Memory B cell (primary cell): ENCODE measurements at regions not wholly inside any gene's neighbourhood (a gene's known extent, or its start where the extent isn't known, plus 50 kb on each side); places are given as distances from the start of the nearest gene placed in this dataset.
"Not testable (repeated sequence)": the region's sequence is repeated elsewhere in the genome, so short reads cannot be mapped to it uniquely, and the experiment has no call there.

Source experiments
- ATAC-seq: fragments of 150-1000 bp; cut with Tn5 transposase; 2 replicates; pipeline ENCODE4 v1.10.0; 2021; ENCODE audit warnings: low read depth, mild to moderate bottlenecking, moderate library complexity
- DNase-seq, 2 donors: peaks; one replicate each; pipeline ENCODE4 v3.0.0; 2022; ENCODE audit warnings: low spot score in 2 of 2
- H3K27ac Mint-ChIP-seq: one replicate; pipeline ENCODE4 v1.8.0; 2022; ENCODE audit warnings: mild to moderate bottlenecking, moderate library complexity, mixed read lengths
- H3K27me3 Mint-ChIP-seq: one replicate; pipeline ENCODE4 v1.8.0; 2022; ENCODE audit warnings: mixed read lengths
- H3K36me3 Mint-ChIP-seq: one replicate; pipeline ENCODE4 v1.8.0; 2022; ENCODE audit warnings: mild to moderate bottlenecking, mixed read lengths
- H3K4me1 Mint-ChIP-seq: one replicate; pipeline ENCODE4 v1.8.0; 2022; ENCODE audit warnings: mixed read lengths
- H3K4me3 Mint-ChIP-seq: one replicate; pipeline ENCODE4 v1.8.0; 2022; ENCODE audit warnings: mild to moderate bottlenecking, moderate library complexity, mixed read lengths
- H3K9me3 Mint-ChIP-seq: one replicate; pipeline ENCODE4 v1.8.0; 2022; ENCODE audit warnings: mixed read lengths

DNA sequence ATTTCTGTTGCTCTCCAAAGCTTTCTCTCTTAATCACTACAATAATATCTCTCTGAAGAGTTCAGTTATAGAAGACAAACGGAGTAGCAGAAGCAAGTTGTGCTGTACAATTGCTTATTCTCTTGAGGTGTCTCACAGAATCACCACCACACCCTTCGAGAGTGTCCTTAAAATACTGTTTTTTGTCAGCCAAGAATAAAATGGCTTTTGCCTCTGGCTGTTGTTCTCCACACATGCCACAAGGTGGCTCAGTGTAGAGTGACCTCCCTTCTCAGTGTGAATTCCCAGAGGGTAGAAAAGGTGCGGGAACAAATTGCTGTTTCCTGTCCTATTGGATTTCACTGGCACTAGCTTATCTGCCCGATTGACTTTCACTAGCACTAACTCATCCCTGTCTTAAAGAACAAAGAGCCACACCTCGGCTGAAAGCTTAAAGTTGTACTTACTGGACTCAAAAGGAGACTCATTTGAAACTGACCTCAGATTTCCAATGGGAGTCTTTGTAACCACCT lies 134.2 kb upstream of the SATB1 start:
- H3K4me3 Mint-ChIP-seq = no peak overlapping the region
- H3K9me3 Mint-ChIP-seq = no peaks in the 10 kb centered on the region
- peaks cover 5% of the 10 kb centered on the region for H3K4me1 Mint-ChIP-seq
- H3K27me3 Mint-ChIP-seq = peaks cover 4% of the 10 kb centered on the region
- peak overlapping the region; percentile 43 for H3K27ac Mint-ChIP-seq
- H3K36me3 Mint-ChIP-seq = no peaks in the 10 kb centered on the region
- peak; percentile 56 for ATAC-seq
- DNase-seq = peak; percentile 11 to 26

DNA sequence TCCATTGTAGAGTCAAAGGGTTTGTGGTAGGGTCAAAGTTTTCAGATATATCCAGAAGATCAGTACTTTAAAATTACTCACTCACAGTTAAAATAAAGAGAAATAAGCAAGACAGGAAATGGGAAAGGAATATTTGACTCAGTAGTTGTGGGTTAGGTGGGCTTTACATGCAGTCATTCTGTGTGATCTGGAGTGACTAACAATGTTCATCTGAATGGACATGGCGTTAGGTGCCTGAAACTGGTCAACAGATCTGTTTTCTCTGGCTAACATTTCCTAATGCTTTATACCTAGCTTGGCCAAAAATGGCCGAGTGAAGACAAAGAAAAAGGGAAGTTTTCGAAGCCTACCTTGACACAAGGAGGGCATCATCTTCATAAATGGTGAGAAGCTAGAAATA lies 133.4 kb upstream of the SATB1 start:
- H3K36me3 Mint-ChIP-seq = no peaks in the 10 kb centered on the region
- no peak for ATAC-seq
- no peak for DNase-seq
- H3K9me3 Mint-ChIP-seq = no peaks in the 10 kb centered on the region
- peaks cover 6% of the 10 kb centered on the region for H3K27me3 Mint-ChIP-seq
- no peak overlapping the region for H3K4me3 Mint-ChIP-seq
- H3K27ac Mint-ChIP-seq = no peak overlapping the region
- peaks cover 5% of the 10 kb centered on the region for H3K4me1 Mint-ChIP-seq

DNA sequence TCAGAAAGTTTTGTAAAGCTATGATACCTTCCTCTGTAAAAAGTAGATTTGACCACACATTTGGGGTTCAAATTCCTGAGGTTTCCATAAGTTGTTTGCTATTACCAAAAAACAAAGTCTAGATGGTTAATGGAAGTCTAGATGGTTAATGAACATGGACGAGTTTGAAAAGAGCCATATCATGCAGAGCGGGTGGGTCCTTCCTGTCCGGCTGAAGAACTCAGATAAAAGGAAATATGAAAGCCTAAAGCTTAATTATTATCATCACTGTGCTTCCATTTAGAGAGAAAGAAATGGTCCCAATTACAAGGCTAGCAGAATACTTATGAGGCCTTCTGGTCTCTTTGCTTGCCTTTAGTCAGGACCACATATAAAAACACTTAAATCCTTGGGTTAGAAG lies 132.1 kb upstream of the SATB1 start:
- Mint-ChIP-seq H3K4me3 (no peak overlapping the region), H3K36me3 (no peaks in the 10 kb centered on the region), H3K4me1 (peaks cover 5% of the 10 kb centered on the region), H3K9me3 (no peaks in the 10 kb centered on the region), H3K27me3 (peaks cover 6% of the 10 kb centered on the region), H3K27ac (no peak overlapping the region)
- ATAC-seq (no peak), DNase-seq (no peak)

DNA sequence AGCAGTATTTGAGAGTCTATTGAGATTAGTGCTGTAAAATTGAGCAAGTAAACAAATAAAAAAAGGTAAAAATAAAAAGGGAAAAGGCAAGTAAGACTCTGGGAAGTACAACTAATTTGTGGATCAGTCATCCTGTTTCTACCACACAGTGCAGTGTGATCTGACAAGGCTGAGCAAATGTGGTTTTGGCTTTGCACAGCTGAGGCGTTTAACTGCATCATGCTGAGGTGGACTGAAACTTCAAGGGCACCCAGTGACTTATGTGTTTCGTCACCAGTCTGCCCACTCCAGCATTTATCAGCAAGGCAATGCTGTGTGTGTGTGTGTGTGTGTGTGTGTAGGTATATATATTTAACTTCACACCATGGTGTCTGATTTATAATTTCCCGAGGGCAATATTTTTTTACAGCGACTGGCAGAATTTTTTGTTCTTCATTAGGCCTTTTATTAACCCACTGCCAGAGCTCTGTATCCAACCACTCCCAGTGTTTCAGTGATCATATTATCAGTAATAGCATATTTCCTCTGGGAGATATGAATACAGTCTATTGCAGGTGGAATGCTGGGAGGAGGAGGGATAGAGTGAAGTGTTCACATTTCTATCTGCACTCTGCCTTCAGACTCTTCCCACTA lies 131.5 kb upstream of the SATB1 start:
- Mint-ChIP-seq H3K4me3 (no peak overlapping the region), H3K4me1 (peaks cover 5% of the 10 kb centered on the region), H3K9me3 (no peaks in the 10 kb centered on the region), H3K27ac (no peak overlapping the region), H3K36me3 (no peaks in the 10 kb centered on the region), H3K27me3 (peaks cover 6% of the 10 kb centered on the region)
- no peak for ATAC-seq
- DNase-seq = no peak

DNA sequence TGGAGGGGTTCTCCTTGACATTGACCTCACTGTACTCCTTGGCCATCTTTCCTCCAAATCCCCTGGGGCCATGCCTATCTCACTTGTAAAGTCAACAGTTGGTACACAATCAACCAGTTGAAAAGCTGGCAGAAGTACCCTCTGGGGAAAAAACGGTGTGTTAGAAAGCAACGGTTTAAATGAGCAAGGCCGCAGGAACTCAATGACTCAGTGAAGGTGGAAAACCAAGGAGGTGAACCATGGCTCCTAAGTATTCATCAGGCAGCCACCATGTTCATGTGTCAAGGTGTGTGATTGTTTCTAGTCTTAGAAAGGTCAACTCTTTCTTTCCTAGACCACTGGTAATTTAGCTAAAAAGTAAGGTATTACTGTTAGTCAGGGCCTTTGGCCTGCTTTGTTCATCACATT lies 130.9 kb upstream of the SATB1 start:
- Mint-ChIP-seq H3K9me3 (no peaks in the 10 kb centered on the region), H3K4me3 (no peak overlapping the region), H3K36me3 (no peaks in the 10 kb centered on the region), H3K27ac (no peak overlapping the region), H3K4me1 (peaks cover 5% of the 10 kb centered on the region), H3K27me3 (peaks cover 6% of the 10 kb centered on the region)
- no peak for ATAC-seq
- no peak for DNase-seq

DNA sequence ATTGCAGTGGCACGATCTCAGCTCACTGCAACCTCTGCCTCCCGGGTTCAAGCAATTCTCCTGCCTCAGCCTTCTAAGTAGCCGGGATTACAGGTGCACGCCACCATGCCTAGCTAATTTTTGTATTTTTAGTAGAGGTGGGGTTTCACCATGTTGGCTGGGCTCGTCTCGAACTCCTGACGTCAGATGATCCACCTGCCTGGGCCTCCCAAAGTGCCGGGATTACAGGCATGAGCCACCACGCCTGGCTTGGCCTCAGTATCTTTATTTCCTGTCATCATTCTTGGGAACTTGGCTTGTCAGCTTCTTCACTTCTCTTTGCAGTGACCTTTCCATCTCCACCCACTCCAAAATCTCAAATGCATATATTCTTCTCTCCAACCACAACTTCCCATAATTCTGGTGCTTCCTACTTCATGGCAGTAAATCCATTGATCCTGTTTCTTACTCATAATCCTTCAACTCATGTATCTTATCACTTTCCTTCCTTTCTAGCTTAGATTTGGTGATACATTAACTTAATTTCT lies 127.5 kb upstream of the SATB1 start:
- not testable (repeated sequence) for H3K4me1 Mint-ChIP-seq, ATAC-seq, H3K36me3 Mint-ChIP-seq, H3K27me3 Mint-ChIP-seq, H3K4me3 Mint-ChIP-seq, H3K9me3 Mint-ChIP-seq, H3K27ac Mint-ChIP-seq, DNase-seq

DNA sequence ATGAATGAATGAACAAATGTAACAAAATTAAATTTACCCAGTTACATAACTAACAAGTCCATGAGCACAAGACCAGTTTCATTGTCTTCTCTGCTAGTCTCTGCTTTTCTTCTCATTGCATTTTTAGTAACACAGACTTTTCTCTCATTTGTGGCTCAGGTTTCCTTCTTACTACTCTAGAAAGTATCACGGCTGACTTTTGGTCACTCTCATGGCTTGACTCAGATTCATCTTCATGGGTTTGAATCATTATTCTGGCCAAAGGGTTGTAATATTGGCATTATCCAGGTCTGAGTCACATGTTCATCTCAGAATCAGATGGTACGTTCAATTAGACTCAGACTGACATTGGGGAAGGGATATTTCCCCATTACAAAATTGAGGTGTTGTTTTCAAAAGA lies 121.5 kb upstream of the SATB1 start:
- no peak for DNase-seq
- H3K4me1 Mint-ChIP-seq = no peaks in the 10 kb centered on the region
- no peak overlapping the region for H3K4me3 Mint-ChIP-seq
- no peak overlapping the region for H3K27ac Mint-ChIP-seq
- H3K27me3 Mint-ChIP-seq = peaks cover 2% of the 10 kb centered on the region
- no peaks in the 10 kb centered on the region for H3K9me3 Mint-ChIP-seq
- H3K36me3 Mint-ChIP-seq = no peaks in the 10 kb centered on the region
- ATAC-seq = no peak

DNA sequence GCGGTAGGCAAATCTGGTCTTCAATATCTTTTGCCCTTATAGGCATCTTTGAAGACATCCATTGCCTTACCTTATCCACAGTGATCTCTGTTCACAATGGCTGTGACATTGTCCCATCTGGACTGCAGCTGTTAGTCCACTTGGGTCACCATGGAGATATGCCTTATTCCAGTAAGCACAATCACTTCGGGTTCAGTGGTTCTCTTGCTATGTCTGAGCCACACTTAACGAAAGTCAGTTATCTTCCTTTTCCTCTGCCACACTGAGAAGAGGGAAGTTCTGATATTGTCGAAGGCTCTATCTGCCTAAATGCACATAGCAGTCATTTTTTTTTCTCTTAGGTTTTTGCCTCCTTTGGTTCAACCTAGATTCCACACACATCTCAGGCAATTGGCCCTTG lies 119.0 kb upstream of the SATB1 start:
- Mint-ChIP-seq H3K4me1 (no peaks in the 10 kb centered on the region), H3K9me3 (no peaks in the 10 kb centered on the region), H3K27me3 (peaks cover 2% of the 10 kb centered on the region), H3K27ac (no peak overlapping the region), H3K36me3 (no peaks in the 10 kb centered on the region), H3K4me3 (no peak overlapping the region)
- ATAC-seq (no peak), DNase-seq (no peak)

DNA sequence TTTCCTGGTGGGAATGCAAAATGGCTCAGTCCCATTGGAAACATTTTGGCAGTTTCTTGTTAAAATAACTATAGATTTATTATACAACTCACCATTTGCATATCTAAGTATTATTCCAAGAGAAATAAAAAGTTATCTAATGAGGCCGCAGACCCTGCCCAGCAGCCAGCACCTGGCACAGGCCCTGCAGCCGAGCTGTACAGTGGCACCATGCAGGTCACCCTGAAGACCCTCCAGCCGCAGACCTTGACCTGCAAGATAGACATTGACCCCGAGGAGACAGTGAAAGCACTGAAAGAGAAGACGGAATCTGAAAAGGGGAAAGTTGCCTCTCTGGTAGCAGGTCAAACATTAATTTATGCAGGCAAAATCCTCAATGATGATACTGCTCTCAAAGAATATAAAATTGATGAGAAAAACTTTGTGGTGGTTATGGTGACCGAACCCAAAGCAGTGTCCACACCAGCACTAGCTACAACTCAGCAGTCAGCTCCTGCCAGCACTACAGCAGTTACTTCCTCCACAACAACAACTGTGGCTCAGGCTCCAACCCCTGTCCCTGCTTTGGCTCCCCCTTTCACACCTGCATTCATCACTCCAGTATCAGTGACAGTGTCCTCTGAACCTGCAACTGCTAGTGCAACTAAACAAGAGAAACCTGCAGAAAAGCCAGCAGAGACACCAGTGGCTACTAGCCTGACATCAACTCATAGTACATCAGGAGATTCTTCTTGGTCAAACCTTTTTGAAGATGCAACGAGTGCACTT lies 113.5 kb upstream of the SATB1 start:
- no peak overlapping the region for H3K4me3 Mint-ChIP-seq
- peaks cover 2% of the 10 kb centered on the region for H3K27me3 Mint-ChIP-seq
- H3K27ac Mint-ChIP-seq = no peak overlapping the region
- DNase-seq (no peak), ATAC-seq (no peak)
- H3K4me1 Mint-ChIP-seq = no peaks in the 10 kb centered on the region
- H3K9me3 Mint-ChIP-seq = no peaks in the 10 kb centered on the region
- no peaks in the 10 kb centered on the region for H3K36me3 Mint-ChIP-seq

DNA sequence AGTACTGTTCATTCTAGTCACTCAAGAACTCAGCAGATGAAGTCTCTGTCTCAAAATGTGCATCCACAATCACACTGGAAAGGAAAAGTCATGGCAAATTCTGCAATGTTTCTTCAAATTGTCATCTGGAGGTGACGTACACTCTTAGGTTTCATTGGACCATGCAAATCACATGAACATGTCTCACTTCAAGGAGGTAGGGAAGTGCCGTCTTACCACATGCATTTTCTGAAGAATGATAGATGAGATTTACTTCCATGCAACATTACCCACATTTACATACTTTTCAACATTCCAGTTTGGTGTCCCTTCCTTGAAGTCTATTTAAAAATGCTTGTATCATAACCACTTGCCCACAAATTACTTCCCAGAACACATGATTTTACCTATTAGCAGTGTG lies 107.9 kb upstream of the SATB1 start:
- DNase-seq (no peak), ATAC-seq (peak; percentile 38)
- H3K4me1 Mint-ChIP-seq = peaks cover 18% of the 10 kb centered on the region
- H3K27ac Mint-ChIP-seq = no peak overlapping the region
- peaks cover 2% of the 10 kb centered on the region for H3K36me3 Mint-ChIP-seq
- no peak overlapping the region for H3K4me3 Mint-ChIP-seq
- H3K27me3 Mint-ChIP-seq = no peaks in the 10 kb centered on the region
- no peaks in the 10 kb centered on the region for H3K9me3 Mint-ChIP-seq

DNA sequence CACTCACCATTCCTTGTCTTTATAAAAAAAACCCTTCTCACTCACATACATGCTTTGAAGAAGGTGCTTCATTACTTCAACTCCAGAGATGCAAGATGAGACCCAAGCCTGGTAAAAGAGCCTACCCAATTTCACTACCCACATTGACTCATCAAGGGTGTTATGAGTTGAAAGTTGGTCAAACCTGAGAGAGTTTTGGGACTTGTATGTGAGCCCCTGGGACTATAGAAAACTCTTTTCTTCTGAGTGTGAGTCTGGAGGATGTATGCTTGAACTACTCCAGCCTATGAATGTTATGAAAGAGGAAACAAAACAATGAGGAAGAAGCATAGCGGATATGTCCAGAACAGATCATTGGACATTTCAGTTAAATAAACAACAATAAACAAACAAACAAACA lies 106.5 kb upstream of the SATB1 start:
- DNase-seq (no peak), ATAC-seq (peak; percentile 73)
- H3K27ac Mint-ChIP-seq = no peak overlapping the region
- no peak overlapping the region for H3K4me3 Mint-ChIP-seq
- no peaks in the 10 kb centered on the region for H3K27me3 Mint-ChIP-seq
- peaks cover 4% of the 10 kb centered on the region for H3K36me3 Mint-ChIP-seq
- peaks cover 24% of the 10 kb centered on the region for H3K4me1 Mint-ChIP-seq
- H3K9me3 Mint-ChIP-seq = no peaks in the 10 kb centered on the region

DNA sequence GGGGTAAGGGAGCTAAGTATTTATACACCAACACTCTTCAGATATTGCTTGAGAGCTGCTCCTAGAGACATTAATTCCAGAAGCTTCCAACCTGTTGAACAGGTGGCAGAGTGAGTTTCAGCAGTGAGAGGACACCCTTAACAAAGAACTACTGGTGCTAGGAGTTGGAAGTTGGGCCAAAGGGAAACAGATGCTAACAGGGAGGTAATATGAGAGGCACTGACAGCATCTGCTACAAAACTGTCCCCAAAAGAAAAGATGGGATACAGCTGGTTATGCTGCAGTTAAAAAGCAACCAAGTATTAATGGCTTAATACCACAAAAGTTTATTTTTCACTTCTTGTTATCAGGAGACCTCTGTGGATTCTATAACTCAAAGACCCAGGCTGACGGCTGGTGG lies 104.5 kb upstream of the SATB1 start:
- Mint-ChIP-seq H3K4me1 (peaks cover 24% of the 10 kb centered on the region), H3K4me3 (no peak overlapping the region), H3K9me3 (peaks cover 9% of the 10 kb centered on the region), H3K27me3 (no peaks in the 10 kb centered on the region), H3K27ac (no peak overlapping the region), H3K36me3 (peaks cover 10% of the 10 kb centered on the region)
- no peak for DNase-seq
- no peak for ATAC-seq

DNA sequence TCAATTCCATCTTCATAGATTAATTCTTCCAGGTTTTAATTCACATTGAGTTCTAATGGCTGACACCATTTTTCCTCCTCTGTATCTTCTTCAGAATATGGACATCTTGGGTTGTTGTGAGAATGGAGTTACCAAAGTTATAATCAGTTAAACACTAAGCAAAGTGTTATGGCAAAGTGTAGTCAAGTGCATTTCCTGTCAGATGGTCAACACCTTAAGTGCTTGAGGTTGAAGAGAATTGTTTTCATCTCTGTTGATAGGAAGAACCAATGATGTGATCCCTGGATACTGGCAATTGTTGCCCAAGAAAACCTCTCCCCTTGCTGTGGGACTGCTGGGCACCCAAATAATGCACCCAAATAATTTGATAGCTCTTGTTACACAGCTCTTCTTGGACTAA lies 102.6 kb upstream of the SATB1 start:
- no peak for DNase-seq
- Mint-ChIP-seq H3K36me3 (peaks cover 10% of the 10 kb centered on the region), H3K4me3 (no peak overlapping the region), H3K27me3 (no peaks in the 10 kb centered on the region), H3K27ac (peak overlapping the region; percentile 21), H3K9me3 (peaks cover 9% of the 10 kb centered on the region), H3K4me1 (peaks cover 18% of the 10 kb centered on the region)
- peak; percentile 29 for ATAC-seq

DNA sequence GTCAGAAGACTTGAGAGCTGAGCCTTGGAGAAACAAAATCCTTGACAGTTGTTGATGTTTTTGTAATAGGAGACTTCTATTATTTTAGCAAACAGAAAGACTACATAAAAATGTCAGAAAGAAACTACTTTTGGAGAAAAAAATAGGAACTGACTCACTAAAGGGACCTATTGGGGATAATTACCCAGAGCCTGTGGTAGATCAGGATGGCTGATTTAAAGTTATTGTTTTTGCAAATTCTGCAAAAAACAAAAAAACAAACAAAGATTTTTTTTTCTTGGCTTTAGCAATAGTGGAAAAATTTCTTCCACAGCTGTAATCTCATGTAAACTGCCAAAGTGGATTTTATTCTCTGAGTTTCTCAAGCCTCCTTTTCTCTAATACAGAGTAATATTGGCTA lies 101.5 kb upstream of the SATB1 start:
- Mint-ChIP-seq H3K4me3 (no peak overlapping the region), H3K4me1 (peaks cover 16% of the 10 kb centered on the region), H3K36me3 (peaks cover 10% of the 10 kb centered on the region), H3K27ac (no peak overlapping the region), H3K9me3 (peaks cover 9% of the 10 kb centered on the region), H3K27me3 (no peaks in the 10 kb centered on the region)
- ATAC-seq = no peak
- no peak for DNase-seq
